HG03139 (cell line): ENCODE measurements at regions not wholly inside any gene's neighbourhood (a gene's known extent, or its start where the extent isn't known, plus 50 kb on each side); places are given as distances from the start of the nearest gene placed in this dataset.
A peak's percentile ranks its signal among the peaks of the same experiment; 100 is the strongest.

Experiments
- ATAC-seq: cut with Tn5 transposase; IDR thresholded peaks from one replicate; pipeline ENCODE4 v1.9.1; 2021; ENCODE audit not compliant: unreplicated experiment

DNA sequence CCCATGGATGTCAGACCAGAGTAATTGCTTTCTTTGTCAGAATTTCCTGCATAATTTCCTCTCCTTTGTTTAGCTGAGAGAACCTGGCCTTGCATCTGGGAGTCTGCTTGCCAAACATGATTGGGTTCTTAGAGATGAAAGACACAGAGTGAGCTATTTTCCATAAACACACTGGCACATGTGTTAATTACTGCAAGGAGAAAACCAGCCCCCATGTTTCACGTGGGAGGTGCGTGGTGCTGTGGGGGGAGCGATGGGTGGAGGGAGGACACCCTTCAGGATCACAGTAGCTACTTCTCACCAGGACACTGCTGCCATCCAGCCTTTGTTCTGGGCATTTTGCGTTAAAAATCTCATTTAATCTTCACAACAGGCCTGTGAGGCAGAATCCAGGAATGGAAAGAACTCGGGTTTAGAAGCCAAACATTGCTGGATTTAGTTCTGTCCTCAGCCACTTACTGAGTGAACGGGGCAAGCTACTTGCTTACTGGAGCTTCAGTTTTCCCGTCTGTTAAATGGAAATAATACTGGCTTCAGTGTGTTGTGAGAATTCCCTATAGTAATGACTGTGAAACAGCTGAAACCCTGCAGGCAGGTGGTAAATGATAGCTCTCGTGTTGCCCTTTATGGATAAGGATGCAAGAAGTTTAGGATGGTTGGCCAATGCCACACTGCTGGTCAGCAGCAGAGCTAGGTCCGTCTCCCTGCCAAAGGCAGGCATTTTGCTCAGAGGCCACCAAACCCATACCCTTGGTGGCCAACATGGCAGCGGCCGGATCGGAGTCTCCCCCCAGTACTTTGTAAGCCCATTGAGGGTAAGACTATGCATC, 100.1 kb upstream of the ASAP2 start:
- ATAC-seq: no peak

- no peak for ATAC-seq
These were observed 100.8 kb upstream of the ASAP2 start for GRCh38 chr2:9105601-9106337.

GRCh38 chr2:9103663-9104277, 100.3 kb upstream of the MBOAT2 start:
- ATAC-seq: no peak

GRCh38 chr2:9102861-9103662, 99.6 kb upstream of the MBOAT2 start:
- no peak for ATAC-seq

DNA sequence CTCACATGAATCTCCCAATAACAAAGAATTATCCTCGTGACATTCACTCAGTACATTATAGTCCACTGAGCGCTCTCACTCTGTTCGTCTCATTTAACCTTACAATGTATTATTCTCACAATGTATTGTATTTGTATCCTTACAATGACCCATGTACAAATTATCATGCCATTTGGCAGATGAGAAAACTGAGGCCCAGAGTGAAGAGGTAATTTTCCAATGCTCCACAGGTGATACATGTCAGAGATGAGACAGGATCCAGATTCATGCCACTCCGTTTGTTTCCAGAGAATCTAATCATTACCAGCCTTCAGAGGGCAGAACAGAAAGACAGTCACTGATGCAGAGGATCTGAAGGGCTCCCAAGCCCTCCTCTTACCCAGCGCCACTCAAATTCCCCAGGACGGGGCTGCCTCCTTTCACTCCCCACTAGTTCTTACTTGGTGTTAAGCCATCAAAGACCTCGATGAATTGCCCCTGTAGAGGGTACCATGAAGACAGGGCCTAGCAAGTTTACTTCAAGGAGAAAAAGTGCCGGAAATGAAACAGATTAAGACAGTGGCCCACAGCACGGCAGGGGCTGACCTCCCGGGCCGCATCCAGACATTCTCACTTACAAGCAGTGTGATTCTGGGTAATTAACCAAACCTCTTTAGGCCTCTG, 98.4 kb upstream of the MBOAT2 start:
- ATAC-seq: no peak

DNA sequence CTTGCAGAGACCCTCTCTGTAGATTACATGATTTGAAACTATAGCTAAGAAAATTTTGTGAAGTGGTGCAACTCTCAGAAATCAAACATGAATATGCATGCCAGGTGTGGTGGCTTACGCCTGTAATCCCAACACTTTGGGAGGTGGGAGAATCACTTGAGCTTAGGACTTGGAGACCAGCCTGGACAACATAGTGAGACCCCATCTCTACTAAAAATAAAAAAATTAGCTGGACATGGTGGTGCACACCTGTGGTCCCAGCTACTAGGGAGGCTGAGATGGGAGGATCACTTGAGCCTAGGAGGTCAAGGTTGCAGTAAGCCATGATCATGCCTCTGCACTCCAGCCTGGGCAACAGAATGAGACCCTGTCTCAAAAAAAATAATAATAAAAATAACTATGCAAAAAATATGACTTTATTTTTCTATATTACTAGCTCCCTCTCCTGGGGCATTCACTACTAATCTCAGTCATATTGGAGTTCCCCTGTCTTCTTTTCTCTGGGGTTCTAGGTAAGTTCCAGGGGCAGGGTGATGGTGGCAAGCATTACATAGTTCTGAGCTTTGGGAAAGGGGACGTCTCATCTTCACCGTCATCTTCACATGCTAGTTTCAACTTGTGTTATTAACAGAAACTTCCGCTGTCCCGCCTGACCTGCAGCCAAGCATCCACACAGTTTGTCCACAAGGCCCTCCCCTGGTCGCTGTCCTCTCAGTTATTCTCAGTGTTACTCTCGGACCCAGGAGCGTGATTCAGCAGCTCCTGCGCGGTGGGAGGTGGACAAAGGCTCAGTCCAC, 96.8 kb upstream of the MBOAT2 start:
- no peak for ATAC-seq

GRCh38 chr2:9099341-9099751, 95.9 kb upstream of the MBOAT2 start:
- ATAC-seq: peak; percentile 62

DNA sequence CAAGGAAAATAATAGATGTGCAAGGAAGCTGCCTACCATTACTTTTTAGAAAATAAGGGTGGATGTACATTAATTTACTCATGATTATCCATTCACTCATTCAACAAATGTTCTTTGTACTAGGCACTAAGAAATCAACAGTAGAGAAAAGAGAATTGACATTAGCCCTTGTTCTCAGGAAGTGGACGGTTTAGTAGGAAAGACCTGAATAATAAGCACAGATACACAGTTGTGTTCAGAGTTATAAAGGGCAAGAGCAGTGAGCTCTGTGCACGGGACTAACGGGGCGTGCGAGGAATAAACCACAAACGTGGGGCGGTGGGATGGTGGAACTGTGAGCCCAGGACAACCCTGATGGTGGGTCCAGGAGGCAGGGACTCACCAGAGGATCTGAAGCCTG, 94.4 kb upstream of the MBOAT2 start:
- no peak for ATAC-seq

GRCh38 chr2:9097239-9097638, 93.8 kb upstream of the MBOAT2 start:
- no peak for ATAC-seq

- ATAC-seq: no peak
These were observed 93.3 kb upstream of the MBOAT2 start for GRCh38 chr2:9096761-9097160.

- ATAC-seq: no peak
These were observed 92.2 kb upstream of the MBOAT2 start for GRCh38 chr2:9095690-9096089.

DNA sequence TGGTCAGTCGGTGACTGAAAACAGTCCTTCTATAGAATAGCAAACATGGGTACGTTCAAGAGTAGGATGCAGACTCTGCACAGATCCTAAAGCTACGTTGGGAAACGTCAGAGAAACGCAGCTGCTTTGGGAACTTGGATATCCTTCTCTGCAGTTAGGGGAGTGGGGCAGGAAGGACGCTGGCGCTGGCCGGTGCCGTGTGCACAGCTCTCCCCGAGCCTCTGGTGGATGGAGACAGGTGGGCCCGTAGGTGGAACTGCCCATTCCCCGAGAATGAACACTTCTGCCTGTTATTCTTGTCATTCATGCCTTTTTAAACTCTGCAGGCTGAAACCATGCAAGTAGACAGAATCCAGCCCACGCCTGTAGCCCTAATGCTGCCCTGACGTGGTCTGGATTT, 91.7 kb upstream of the MBOAT2 start:
- no peak for ATAC-seq

DNA sequence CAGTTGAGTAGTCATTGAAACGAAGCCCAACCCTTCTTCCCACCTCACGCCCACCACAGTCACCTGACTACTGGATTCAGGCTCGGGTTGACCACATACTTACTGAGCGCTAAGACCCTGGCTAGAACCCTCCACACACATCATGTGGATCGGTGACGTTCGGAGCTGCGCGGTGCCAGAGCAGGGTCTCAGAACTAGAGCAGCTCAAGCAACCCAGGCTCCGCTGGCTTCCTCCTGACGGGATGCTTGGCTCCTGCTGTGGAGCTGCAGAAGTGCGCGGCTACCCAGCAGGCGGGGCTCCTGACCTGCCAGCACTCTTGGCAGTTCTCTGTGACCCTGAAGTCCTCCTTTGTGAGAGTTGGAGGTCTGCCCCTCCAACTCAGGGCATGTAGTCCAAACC, 90.6 kb upstream of the MBOAT2 start:
- no peak for ATAC-seq

DNA sequence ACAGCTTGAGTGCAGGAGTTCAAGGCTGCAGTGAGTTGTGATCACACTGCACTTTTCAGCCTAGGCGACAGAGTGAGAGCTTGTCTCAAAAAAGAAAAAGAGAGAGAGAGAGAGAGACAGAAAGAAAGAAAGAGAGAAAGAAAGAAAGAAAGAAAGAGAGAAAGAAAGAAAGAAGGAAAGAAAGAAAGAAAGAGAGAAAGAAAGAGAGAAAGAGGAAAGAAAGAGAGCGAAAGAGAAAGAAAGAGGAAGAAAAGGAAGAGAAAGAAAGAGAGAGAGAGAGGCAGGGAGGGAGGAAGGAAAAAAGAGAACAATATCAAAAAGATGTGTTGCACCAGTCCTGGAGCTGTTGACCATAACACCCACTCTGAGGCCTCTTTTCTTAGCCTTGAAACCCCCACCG, 89.8 kb upstream of the MBOAT2 start:
- ATAC-seq: no peak

GRCh38 chr2:9092383-9093282, 89.1 kb upstream of the MBOAT2 start:
- peak; percentile 80 for ATAC-seq

GRCh38 chr2:9091811-9092210, 88.3 kb upstream of the MBOAT2 start:
- ATAC-seq: no peak

- no peak for ATAC-seq
These were observed 86.3 kb upstream of the MBOAT2 start for GRCh38 chr2:9089831-9090230.

- no peak for ATAC-seq
These were observed 83.7 kb upstream of the MBOAT2 start for GRCh38 chr2:9087121-9087681.

DNA sequence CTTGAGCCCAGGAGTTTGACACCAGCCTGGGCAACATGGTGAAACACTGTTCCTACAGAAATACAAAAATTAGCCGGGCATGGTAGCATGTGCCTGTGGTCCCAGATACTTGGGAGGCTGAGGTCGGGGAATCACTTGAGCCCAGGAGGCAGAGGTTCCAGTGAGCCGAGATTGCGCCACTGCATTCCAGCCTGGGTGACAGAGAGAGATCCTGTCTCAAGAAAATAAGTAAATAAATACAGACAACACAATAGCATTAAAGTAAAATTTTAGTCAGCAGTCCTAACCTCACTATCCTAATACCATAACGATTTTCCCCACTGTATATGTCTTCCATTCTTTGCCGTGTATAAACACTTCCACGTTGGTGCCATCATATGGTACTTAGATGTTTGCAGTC, 83.0 kb upstream of the MBOAT2 start:
- no peak for ATAC-seq
